ENCODE measurements at regions not wholly inside any gene's neighbourhood (a gene's known extent, or its start where the extent isn't known, plus 50 kb on each side); places are given as distances from the start of the nearest gene placed in this dataset.

GRCh38 chr2:185201063-185201462 is 537.5 kb upstream of the FSIP2 start:
- no peak for ATAC-seq
- BruUV-seq (replicated peaks), result no TSS peak
- in situ Hi-C loops (cut with HindIII; ENCODE audit: low pct_unique_long_range_greater_than_20kb, low sequenced_read_pairs), result no loop called here
- no peak for DNase-seq (ENCODE audit: low read depth, low spot score)
- Histone ChIP-seq H3K27ac (ENCODE audit: low read length) (no peak overlapping the region), H3K4me1 (ENCODE audit: control insufficient read depth, insufficient read depth, low read length) (no peaks in the 10 kb centered on the region), H3K4me3 (ENCODE audit: low read depth in 2 of 2, low read length in 2 of 2) (no peak overlapping the region), H3K36me3 (ENCODE audit: control insufficient read depth, insufficient read depth, low read length) (no peaks in the 10 kb centered on the region), H3K27me3 (ENCODE audit: control insufficient read depth, insufficient read depth, low read length) (no peaks in the 10 kb centered on the region), H3K9me3 (ENCODE audit: control insufficient read depth, insufficient read depth, low read depth, low read length) (no peaks in the 10 kb centered on the region)
- ChIA-PET CTCF (no interaction called here), POLR2A (no interaction called here)
- intact Hi-C loops (cut with micrococcal nuclease; ENCODE audit: unreplicated experiment), result no loop called here
- TF ChIP-seq, protein P1, sequence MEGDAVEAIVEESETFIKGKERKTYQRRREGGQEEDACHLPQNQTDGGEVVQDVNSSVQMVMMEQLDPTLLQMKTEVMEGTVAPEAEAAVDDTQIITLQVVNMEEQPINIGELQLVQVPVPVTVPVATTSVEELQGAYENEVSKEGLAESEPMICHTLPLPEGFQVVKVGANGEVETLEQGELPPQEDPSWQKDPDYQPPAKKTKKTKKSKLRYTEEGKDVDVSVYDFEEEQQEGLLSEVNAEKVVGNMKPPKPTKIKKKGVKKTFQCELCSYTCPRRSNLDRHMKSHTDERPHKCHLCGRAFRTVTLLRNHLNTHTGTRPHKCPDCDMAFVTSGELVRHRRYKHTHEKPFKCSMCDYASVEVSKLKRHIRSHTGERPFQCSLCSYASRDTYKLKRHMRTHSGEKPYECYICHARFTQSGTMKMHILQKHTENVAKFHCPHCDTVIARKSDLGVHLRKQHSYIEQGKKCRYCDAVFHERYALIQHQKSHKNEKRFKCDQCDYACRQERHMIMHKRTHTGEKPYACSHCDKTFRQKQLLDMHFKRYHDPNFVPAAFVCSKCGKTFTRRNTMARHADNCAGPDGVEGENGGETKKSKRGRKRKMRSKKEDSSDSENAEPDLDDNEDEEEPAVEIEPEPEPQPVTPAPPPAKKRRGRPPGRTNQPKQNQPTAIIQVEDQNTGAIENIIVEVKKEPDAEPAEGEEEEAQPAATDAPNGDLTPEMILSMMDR (IDR thresholded peaks at IDR 0.05), result no peak
- TF ChIP-seq SIN3A (IDR thresholded peaks at IDR 0.05; ENCODE audit: borderline replicate concordance, insufficient read depth, low read depth, low read length) (no peak), REST (IDR thresholded peaks at IDR 0.05; ENCODE audit: insufficient read depth in 1 of 2, low read depth in 2 of 2, low read length in 1 of 2) (no peak), TCF7L2 (IDR thresholded peaks at IDR 0.05; ENCODE audit: low read depth, low read length) (no peak), POLR2AphosphoS5 (IDR thresholded peaks at IDR 0.05; ENCODE audit: low read depth, low read length) (no peak)

DNA sequence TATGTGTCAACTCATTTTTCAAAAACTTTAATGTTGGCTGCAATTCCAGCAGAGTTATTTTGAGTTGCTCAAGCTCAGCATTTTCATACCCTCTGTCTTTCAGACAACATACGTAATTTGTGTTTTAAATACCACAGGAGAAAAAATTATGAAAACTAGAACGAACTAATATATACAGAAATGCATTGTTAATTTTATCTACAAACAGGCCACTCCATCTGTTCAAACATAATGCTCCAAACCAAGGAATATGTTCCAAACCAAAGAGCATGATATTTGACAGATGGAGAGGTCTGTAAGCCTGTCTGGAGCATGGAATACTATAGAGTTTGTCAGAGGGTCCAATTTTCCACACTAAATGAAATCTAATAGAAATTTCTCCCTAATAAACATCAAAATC is 536.2 kb upstream of the FSIP2 start:
- no peaks in the 10 kb centered on the region for H3K4me1 ChIP-seq (ENCODE audit: control insufficient read depth, insufficient read depth, low read length)
- ChIA-PET CTCF (no interaction called here), POLR2A (no interaction called here)
- no peaks in the 10 kb centered on the region for H3K36me3 ChIP-seq (ENCODE audit: control insufficient read depth, insufficient read depth, low read length)
- intact Hi-C loops (cut with micrococcal nuclease; ENCODE audit: unreplicated experiment), result no loop called here
- no peak for DNase-seq (ENCODE audit: low read depth, low spot score)
- in situ Hi-C loops (cut with HindIII; ENCODE audit: low pct_unique_long_range_greater_than_20kb, low sequenced_read_pairs), result no loop called here
- no peaks in the 10 kb centered on the region for H3K9me3 ChIP-seq (ENCODE audit: control insufficient read depth, insufficient read depth, low read depth, low read length)
- no peak overlapping the region for H3K27ac ChIP-seq (ENCODE audit: low read length)
- no peak for TF ChIP-seq POLR2AphosphoS5 (IDR thresholded peaks at IDR 0.05; ENCODE audit: low read depth, low read length)
- TF ChIP-seq, protein P1 (IDR thresholded peaks at IDR 0.05), result no peak
- no peak for TF ChIP-seq SIN3A (IDR thresholded peaks at IDR 0.05; ENCODE audit: borderline replicate concordance, insufficient read depth, low read depth, low read length)
- no peak for TF ChIP-seq TCF7L2 (IDR thresholded peaks at IDR 0.05; ENCODE audit: low read depth, low read length)
- no TSS peak for BruUV-seq (replicated peaks)
- no peak for ATAC-seq
- no peak overlapping the region for H3K4me3 ChIP-seq (ENCODE audit: low read depth in 2 of 2, low read length in 2 of 2)
- H3K27me3 ChIP-seq (ENCODE audit: control insufficient read depth, insufficient read depth, low read length), result no peaks in the 10 kb centered on the region

Measured in Panc1 (cell line).